NCI-H1092 (cell line): ENCODE measurements at regions not wholly inside any gene's neighbourhood (a gene's known extent, or its start where the extent isn't known, plus 50 kb on each side); places are given as distances from the start of the nearest gene placed in this dataset.
"Not testable (repeated sequence)": the region's sequence is repeated elsewhere in the genome, so short reads cannot be mapped to it uniquely, and the experiment has no call there.

Source experiments
- DNase-seq: peaks from one replicate; lab custom pipeline; 2025; lab: John Stamatoyannopoulos, UW

DNA sequence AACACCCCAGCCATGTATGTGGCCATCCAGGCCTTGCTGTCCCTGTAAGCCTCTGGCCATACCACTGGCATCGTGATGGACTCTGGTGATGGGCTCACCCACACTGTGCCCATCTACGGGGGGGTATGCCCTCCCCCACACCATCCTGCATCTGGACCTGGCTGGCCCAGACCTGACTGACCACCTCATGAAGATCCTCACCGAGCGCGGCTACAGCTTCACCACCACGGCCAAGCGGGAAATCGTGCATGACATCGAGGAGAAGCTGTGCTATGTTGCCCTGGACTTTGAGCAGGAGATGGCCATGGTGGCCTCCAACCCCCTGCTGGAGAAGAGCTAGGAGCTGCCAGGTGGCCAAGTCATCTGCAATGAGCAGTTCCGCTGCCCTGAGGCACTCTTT, 80.4 kb upstream of the ZCCHC2 start:
- DNase-seq, result no peak

- no peak for DNase-seq
Observed at GRCh38 chr18:62445386-62445917, 77.4 kb upstream of the ZCCHC2 start.

DNA sequence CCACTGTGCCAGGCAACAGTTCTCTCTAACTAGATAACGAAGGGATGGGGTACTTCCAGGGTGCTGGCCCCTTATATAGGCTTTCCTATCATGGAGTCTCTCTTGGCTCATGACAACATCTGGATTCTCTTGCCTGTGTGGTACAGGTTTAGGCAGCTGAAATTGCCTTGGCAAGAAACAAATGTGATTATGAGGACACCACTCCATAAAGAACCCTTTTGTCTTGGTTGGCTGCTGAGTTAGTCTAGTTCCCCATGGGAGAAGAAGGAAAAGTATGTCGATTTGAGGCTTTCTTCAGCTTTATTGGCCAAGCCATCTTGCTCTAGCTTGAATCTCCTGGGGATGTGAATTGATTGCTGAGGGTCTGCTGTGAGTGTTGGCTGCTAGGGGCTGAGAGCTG, 76.3 kb upstream of the ZCCHC2 start:
- DNase-seq, result no peak

GRCh38 chr18:62447652-62448051, 75.2 kb upstream of the ZCCHC2 start:
- no peak for DNase-seq

- no peak for DNase-seq
Observed at GRCh38 chr18:62448426-62448825, 74.4 kb upstream of the ZCCHC2 start.

DNA sequence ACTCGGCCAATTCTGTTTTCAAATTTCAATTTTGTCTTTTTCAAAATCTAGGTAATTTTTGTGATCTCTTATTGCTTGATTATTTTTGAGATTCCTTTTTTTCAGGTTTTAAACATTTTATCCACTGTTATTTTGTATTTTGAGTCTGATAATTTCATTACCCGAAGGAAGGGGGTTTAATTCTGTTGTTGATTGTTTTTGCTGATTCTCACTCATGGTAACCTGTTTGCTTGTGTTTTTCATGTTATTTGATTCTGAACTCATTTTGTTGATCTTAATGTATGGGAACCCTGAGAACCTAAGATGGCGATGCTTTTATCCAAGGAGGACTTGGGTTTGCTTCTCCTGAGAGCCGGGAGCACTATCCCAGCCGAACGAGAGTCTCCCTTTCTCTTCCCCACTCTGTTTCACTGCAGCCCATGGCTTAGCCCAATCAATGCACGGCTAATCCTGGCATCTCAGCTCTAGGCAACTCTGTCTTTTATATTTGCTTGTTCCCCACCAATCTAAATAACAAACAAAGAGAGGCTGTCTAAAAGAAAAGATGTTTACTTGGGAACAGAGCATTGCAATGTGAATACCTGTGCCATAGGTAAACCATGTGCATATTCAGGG, 73.2 kb upstream of the ZCCHC2 start:
- no peak for DNase-seq

DNA sequence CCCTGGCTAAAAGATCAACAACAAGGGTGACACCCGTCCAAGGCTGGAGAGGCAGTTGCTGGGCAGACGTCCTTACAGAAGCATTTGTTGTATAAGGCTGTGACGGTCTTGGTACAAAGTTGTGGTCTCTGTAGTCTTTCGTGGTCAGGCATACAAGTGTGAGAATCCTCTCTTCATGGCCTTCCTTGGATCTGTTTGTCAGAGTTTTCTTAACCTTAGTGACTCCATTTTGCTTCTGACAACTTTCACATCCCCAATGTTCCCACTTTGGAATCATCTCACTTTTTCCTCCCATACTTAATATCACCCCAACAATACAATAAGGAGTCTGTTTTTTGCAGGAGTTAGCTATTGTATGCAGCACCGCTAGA, 72.7 kb upstream of the ZCCHC2 start:
- DNase-seq, result no peak

GRCh38 chr18:62450546-62451410, 72.0 kb upstream of the ZCCHC2 start:
- DNase-seq, result peak; percentile 63

GRCh38 chr18:62452280-62452831, 70.5 kb upstream of the ZCCHC2 start:
- DNase-seq, result no peak

DNA sequence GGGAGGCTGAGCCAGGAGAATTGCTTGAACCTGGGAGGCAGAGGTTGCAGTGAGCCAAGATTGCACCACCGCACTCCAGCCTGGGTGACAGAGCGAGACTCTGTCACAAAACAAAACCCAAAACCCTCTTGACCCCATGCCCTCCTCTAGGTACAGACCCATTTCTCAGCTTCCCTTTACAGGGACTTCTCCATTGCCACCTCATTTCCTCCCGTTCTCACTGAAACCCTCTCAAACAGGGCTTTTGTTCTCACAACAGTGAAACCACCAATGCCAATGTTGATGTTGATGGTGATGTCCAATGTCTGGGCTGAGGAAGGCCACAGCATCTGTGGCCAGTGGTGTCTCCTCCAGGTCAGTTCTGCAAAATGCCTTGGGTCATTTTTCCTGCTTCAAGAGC, 69.0 kb upstream of the ZCCHC2 start:
- DNase-seq, result no peak

DNA sequence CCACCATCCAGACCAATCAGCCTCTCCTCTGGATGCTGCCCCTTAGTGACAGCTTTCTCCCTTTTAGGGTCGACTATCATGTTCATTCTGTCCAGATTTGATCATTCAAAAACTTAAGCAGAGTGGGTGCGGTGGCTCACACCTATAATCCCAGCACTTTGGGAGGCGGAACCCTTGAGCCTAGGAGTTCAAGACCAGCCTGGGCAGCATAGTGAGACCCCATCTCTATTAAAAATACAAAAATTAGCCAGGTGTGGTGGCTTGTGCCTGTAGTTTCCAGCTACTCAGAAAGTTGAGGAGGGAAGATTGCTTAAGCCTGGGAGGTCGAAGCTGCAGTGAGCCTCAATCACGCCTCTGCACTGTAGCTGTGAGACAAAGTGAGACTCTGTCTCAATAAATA, 68.3 kb upstream of the ZCCHC2 start:
- DNase-seq, result no peak

- DNase-seq, result no peak
Observed at GRCh38 chr18:62455222-62455621, 67.6 kb upstream of the ZCCHC2 start.

DNA sequence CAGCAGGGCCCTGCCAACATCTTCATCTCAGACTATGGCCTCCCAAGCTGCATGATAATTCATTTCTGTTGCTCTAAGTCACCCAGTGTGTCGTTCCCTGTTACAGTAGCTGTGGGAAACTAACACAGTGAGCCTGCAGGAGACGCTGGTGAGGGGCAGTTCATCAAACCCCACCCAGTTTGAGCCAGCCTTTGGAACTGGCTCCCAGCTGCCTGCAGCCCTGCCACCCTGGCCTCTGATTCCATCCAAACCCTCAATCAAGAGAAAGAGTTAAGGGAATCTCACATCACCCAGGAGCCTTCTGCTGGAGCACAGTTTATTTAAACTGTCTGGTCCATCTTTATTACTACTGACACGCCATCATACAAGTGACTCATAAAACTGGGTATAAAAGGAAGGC, 64.9 kb upstream of the ZCCHC2 start:
- no peak for DNase-seq

GRCh38 chr18:62458346-62458745, 64.5 kb upstream of the ZCCHC2 start:
- no peak for DNase-seq

GRCh38 chr18:62458868-62459716, 63.7 kb upstream of the ZCCHC2 start:
- DNase-seq, result no peak

- no peak for DNase-seq
Observed at GRCh38 chr18:62460851-62461300, 61.9 kb upstream of the ZCCHC2 start.

DNA sequence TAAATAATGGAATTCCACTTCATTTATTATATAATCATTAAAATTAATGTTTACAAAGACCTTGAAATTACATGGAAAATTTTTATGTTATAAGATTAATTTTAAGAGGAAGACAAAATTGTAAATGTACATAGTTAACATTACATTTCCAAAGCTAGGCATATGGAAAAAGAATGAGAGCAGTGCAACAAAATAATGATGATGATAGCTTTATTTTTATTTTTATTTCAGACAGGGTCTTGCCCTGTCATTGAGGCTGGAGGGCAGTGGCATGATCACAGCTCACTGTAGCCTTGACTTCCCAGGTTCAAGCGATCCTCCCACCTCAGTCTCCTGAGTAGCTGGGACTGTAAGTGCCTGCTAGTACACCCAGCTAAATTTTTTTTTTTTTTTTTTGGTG, 61.2 kb upstream of the ZCCHC2 start:
- DNase-seq, result no peak

- no peak for DNase-seq
Observed at GRCh38 chr18:62464266-62464665, 58.6 kb upstream of the ZCCHC2 start.

GRCh38 chr18:62469131-62469530, 53.7 kb upstream of the ZCCHC2 start:
- not testable (repeated sequence) for DNase-seq
